A673 (cell line): ENCODE measurements at regions not wholly inside any gene's neighbourhood (a gene's known extent, or its start where the extent isn't known, plus 50 kb on each side); places are given as distances from the start of the nearest gene placed in this dataset.
A peak's percentile ranks its signal among the peaks of the same experiment; 100 is the strongest.

Experiments used
- BruUV-seq: library from RNA; stranded (reverse); fragments of 400-500 nt; replicated peaks from 2 replicates; lab custom pipeline; 2021; lab: Mats Ljungman, UMichigan
- CTCF ChIA-PET: fragments of 300-600 bp; sonication (Branson Sonifier 250); formaldehyde crosslinking; loops from one replicate; lab custom pipeline; 2022; ENCODE audit warnings: antibody characterized with exemption; lab: Charles Lee
- POLR2A ChIA-PET: fragments of 300-600 bp; sonication (Branson Sonifier 250); formaldehyde crosslinking; loops from one replicate; lab custom pipeline; 2022; ENCODE audit warnings: antibody characterized with exemption; ENCODE audit not compliant: low non-redundant PET; lab: Charles Lee
- DNase-seq: peaks from one replicate; pipeline ENCODE4 v3.0.0-alpha.2; 2015; ENCODE audit warnings: low spot score
- H3K27ac ChIP-seq: fragments of 200-600 bp; sonication (generic); 2 replicates; pipeline ENCODE4 v1.5.1; 2016; ENCODE audit warnings: mixed run types, low read depth, mild to moderate bottlenecking, mixed read lengths, antibody characterized with exemption, low read length; ENCODE audit not compliant: poor library complexity, severe bottlenecking
- H3K27me3 ChIP-seq: fragments of 200-600 bp; sonication (generic); replicated peaks from 2 replicates; pipeline ENCODE4 v1.6.1; 2017; ENCODE audit warnings: mixed run types, low read depth, mild to moderate bottlenecking, mixed read lengths, antibody characterized with exemption, low read length; ENCODE audit not compliant: insufficient read depth, poor library complexity
- H3K36me3 ChIP-seq: fragments of 200-600 bp; sonication (generic); 2 replicates; pipeline ENCODE4 v1.6.1; 2016; ENCODE audit warnings: mixed run types, mild to moderate bottlenecking, mixed read lengths, antibody characterized with exemption, low read length; ENCODE audit not compliant: insufficient read depth, poor library complexity, severe bottlenecking
- H3K4me1 ChIP-seq: fragments of 200-600 bp; sonication (generic); 2 replicates; pipeline ENCODE4 v1.6.1; 2017; ENCODE audit warnings: mixed run types, mild to moderate bottlenecking, mixed read lengths, antibody characterized with exemption, low read length; ENCODE audit not compliant: insufficient read depth, poor library complexity, severe bottlenecking
- H3K4me3 ChIP-seq: fragments of 200-600 bp; sonication (generic); 2 replicates; pipeline ENCODE4 v1.5.1; 2016; ENCODE audit warnings: low read depth, mixed run types, mild to moderate bottlenecking, mixed read lengths, low read length; ENCODE audit not compliant: poor library complexity, severe bottlenecking
- H3K9me3 ChIP-seq: fragments of 200-600 bp; sonication (generic); 2 replicates; pipeline ENCODE4 v1.6.1; 2016; ENCODE audit warnings: mixed run types, low read depth, mild to moderate bottlenecking, mixed read lengths, antibody characterized with exemption, low read length; ENCODE audit not compliant: poor library complexity, severe bottlenecking
- CTCF ChIP-seq: fragments of 300-800, 200-600 bp; sonication (generic); conservative IDR thresholded peaks from 2 replicates; pipeline ENCODE4 v1.5.1; 2017; ENCODE audit warnings: low read depth, mild to moderate bottlenecking, antibody characterized with exemption, low read length, moderate library complexity, mixed read lengths
- EZH2 ChIP-seq: fragments of 200-600 bp; sonication (generic); IDR thresholded peaks from 2 replicates; pipeline ENCODE4 v1.6.1; 2017; ENCODE audit warnings: borderline replicate concordance, low read depth, mild to moderate bottlenecking, mixed read lengths, antibody characterized with exemption, low read length; ENCODE audit not compliant: poor library complexity, severe bottlenecking
- intact Hi-C: fragments of 100-400 bp; cut with micrococcal nuclease; formaldehyde crosslinking; loops from one replicate; pipeline ENCODE4 v1.10.0; 2022; ENCODE audit not compliant: unreplicated experiment

GRCh38 chr15:61449186-61449702 lies 220.1 kb upstream of the RORA start:
- DNase-seq, result peak; percentile 6
- CTCF ChIA-PET, result no interaction called here
- no TSS peak for BruUV-seq
- H3K36me3 ChIP-seq, result no peaks in the 10 kb centered on the region
- intact Hi-C loops, result no loop called here
- no peak overlapping the region for H3K4me3 ChIP-seq
- H3K27ac ChIP-seq, result no peak overlapping the region
- no peaks in the 10 kb centered on the region for H3K4me1 ChIP-seq
- no peaks in the 10 kb centered on the region for H3K27me3 ChIP-seq
- no peaks in the 10 kb centered on the region for H3K9me3 ChIP-seq
- TF ChIP-seq EZH2, result no peak
- no peak for TF ChIP-seq CTCF
- POLR2A ChIA-PET, result no interaction called here

- Histone ChIP-seq H3K4me1 (no peaks in the 10 kb centered on the region), H3K27me3 (no peaks in the 10 kb centered on the region), H3K36me3 (no peaks in the 10 kb centered on the region), H3K9me3 (no peaks in the 10 kb centered on the region), H3K27ac (no peak overlapping the region), H3K4me3 (no peak overlapping the region)
- ChIA-PET CTCF (no interaction called here), POLR2A (no interaction called here)
- no peak for TF ChIP-seq EZH2
- TF ChIP-seq CTCF, result no peak
- DNase-seq, result no peak
- BruUV-seq, result no TSS peak
- intact Hi-C loops, result no loop called here
These were observed 218.9 kb upstream of the RORA start for GRCh38 chr15:61447981-61448380.

- ChIA-PET CTCF (no interaction called here), POLR2A (no interaction called here)
- intact Hi-C loops, result no loop called here
- no peak for DNase-seq
- no peak overlapping the region for H3K27ac ChIP-seq
- no peaks in the 10 kb centered on the region for H3K4me1 ChIP-seq
- no peaks in the 10 kb centered on the region for H3K27me3 ChIP-seq
- H3K36me3 ChIP-seq, result no peaks in the 10 kb centered on the region
- no peak overlapping the region for H3K4me3 ChIP-seq
- H3K9me3 ChIP-seq, result no peaks in the 10 kb centered on the region
- no TSS peak for BruUV-seq
- TF ChIP-seq EZH2 (no peak), CTCF (no peak)
These were observed 215.5 kb upstream of the RORA start for GRCh38 chr15:61444585-61444984.
